Stimulated activated naive CD8-positive, alpha-beta T cell treated with anti-CD3 and anti-CD28 coated beads, Interleukin-15, Interleukin-2, amounts not matched to agents 100 ng/mL and 50 ng/mL, for 24 hours (primary cell): ENCODE measurements at regions not wholly inside any gene's neighbourhood (a gene's known extent, or its start where the extent isn't known, plus 50 kb on each side); places are given as distances from the start of the nearest gene placed in this dataset.

ENCODE experiments used
- H3K27ac Mint-ChIP-seq: one replicate; pipeline ENCODE4 v1.8.0; 2021; ENCODE audit warnings: mild to moderate bottlenecking, mixed read lengths
- H3K27me3 Mint-ChIP-seq: one replicate; pipeline ENCODE4 v1.8.0; 2021; ENCODE audit warnings: mixed read lengths
- H3K36me3 Mint-ChIP-seq: one replicate; pipeline ENCODE4 v1.8.0; 2021; ENCODE audit warnings: low read depth, mixed read lengths
- H3K4me1 Mint-ChIP-seq: one replicate; pipeline ENCODE4 v1.8.0; 2021; ENCODE audit warnings: low read depth, mixed read lengths
- H3K4me3 Mint-ChIP-seq: one replicate; pipeline ENCODE4 v1.8.0; 2021; ENCODE audit warnings: mild to moderate bottlenecking, mixed read lengths
- H3K9me3 Mint-ChIP-seq: one replicate; pipeline ENCODE4 v1.8.0; 2021; ENCODE audit warnings: mixed read lengths

DNA sequence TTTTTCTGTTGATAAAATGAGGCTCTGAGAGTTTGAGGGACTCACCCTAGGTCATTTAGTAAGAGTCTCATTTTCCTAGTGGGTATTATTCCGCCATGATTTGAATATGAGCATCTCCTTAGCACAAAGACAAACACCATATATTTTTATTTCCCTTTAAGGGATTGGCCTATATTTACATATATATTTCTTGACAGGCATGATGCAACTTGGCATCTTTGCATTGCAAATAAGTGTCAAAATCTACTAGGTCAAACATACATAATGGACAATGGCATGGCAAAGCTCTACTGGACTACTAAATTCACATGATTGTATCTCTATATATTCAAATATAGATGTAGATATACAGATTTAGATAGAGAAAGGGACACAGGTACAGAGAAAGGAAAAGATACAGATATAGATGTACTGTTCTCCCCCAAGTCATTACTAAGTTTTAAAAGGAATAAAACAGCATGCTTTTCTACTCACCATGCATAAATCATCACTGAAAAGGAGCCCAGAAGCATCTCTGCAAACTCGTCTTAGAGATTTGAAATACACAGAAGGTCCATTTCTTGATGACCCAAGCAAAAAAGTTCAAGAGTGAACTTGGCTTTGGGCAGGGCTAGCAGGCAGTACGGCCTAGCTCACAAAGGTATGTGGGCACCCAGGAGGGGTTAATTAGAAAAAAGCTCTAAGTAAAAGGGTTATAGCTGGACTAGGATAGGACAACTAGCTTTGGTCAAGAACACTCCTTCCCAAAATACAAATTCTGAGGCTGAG is 495.8 kb downstream of the NTRK3 start:
- Mint-ChIP-seq H3K36me3 (no peaks in the 10 kb centered on the region), H3K27me3 (no peaks in the 10 kb centered on the region), H3K4me1 (peaks cover 13% of the 10 kb centered on the region), H3K9me3 (no peaks in the 10 kb centered on the region), H3K4me3 (no peak overlapping the region), H3K27ac (no peak overlapping the region)

DNA sequence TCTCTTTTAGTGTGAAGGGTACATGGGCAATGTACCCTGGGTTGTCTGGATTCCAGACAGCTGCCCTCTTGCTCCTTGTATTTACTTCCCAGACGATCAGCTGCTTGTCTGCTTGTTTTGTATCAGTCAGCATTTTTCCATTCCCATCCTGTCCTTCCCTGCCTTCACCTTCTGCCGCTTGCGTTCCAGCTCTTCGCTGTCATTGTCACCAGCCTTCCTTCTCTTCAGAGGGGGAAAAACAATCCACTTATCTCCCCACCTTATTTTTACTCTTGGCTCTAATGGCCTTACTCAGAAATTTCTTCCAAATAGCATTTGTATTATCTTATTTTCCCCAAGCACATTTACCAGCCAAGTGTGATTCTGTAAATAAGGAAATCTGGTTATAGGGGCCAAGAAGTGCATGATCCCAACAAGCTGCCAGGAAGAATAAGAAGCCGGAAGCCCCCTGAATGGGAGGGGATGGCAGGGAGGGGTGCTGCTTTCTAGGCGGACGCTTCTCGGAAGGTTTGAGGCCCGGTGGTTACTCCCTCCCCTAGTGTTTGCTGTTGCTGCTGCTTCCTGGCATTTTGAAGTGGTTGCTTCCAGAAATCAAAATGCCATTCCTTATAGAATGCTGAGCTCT is 497.6 kb downstream of the NTRK3 start:
- Mint-ChIP-seq H3K27ac (no peak overlapping the region), H3K27me3 (peaks cover 2% of the 10 kb centered on the region), H3K4me3 (no peak overlapping the region), H3K9me3 (no peaks in the 10 kb centered on the region), H3K36me3 (no peaks in the 10 kb centered on the region), H3K4me1 (peaks cover 13% of the 10 kb centered on the region)

GRCh38 chr15:87757084-87757483 is 499.5 kb downstream of the NTRK3 start:
- Mint-ChIP-seq H3K4me1 (peaks cover 18% of the 10 kb centered on the region), H3K36me3 (no peaks in the 10 kb centered on the region), H3K4me3 (no peak overlapping the region), H3K27ac (no peak overlapping the region), H3K9me3 (no peaks in the 10 kb centered on the region), H3K27me3 (peaks cover 4% of the 10 kb centered on the region)

DNA sequence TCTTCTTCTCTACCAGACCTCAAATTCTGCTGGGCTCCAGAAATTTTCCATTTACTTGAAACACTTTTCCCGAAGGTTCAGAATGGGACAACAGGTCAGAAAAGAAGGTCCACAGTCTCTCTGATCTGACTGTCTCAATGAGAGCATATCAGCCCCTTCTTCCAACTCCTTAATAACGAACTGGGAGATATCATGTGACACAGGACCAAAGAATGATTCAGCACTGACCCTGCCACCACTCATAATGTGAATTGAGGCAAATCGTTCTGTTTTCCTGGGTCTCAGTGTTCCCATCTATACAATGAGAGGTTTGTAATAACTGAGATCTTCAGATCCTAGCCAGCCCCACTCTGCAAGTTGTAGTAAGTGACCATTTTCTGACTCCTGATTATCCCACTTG is 500.5 kb downstream of the NTRK3 start:
- H3K4me3 Mint-ChIP-seq, result no peak overlapping the region
- H3K36me3 Mint-ChIP-seq, result no peaks in the 10 kb centered on the region
- H3K4me1 Mint-ChIP-seq, result peaks cover 11% of the 10 kb centered on the region
- peaks cover 4% of the 10 kb centered on the region for H3K27me3 Mint-ChIP-seq
- H3K9me3 Mint-ChIP-seq, result no peaks in the 10 kb centered on the region
- H3K27ac Mint-ChIP-seq, result no peak overlapping the region

- no peak overlapping the region for H3K4me3 Mint-ChIP-seq
- no peak overlapping the region for H3K27ac Mint-ChIP-seq
- peaks cover 4% of the 10 kb centered on the region for H3K27me3 Mint-ChIP-seq
- H3K4me1 Mint-ChIP-seq, result peaks cover 11% of the 10 kb centered on the region
- no peaks in the 10 kb centered on the region for H3K36me3 Mint-ChIP-seq
- H3K9me3 Mint-ChIP-seq, result no peaks in the 10 kb centered on the region
These were observed 501.3 kb downstream of the NTRK3 start for GRCh38 chr15:87755226-87755625.

DNA sequence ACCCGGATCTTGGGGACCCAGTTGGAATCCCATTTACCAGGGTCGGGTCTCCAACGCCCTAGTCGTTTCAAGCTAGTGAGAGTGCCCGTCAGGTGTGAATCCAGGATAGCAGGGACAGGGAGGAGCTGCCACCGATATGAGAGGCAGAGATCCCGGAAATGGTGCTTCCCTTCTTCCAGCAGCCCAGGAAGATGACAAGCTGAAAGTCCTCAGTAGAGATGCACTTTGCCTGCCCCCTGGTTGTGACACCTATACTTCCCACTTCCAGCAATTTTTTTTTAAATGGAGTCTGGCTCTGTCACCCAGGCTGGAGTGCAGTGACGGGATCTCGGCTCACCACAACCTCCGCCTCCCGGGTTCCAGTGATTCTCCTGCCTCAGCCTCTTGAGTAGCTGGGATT is 503.0 kb downstream of the NTRK3 start:
- H3K4me3 Mint-ChIP-seq, result no peak overlapping the region
- H3K36me3 Mint-ChIP-seq, result no peaks in the 10 kb centered on the region
- H3K4me1 Mint-ChIP-seq, result peaks cover 11% of the 10 kb centered on the region
- no peak overlapping the region for H3K27ac Mint-ChIP-seq
- H3K27me3 Mint-ChIP-seq, result peaks cover 4% of the 10 kb centered on the region
- H3K9me3 Mint-ChIP-seq, result no peaks in the 10 kb centered on the region

- Mint-ChIP-seq H3K36me3 (no peaks in the 10 kb centered on the region), H3K27ac (no peak overlapping the region), H3K4me1 (peaks cover 11% of the 10 kb centered on the region), H3K27me3 (peaks cover 4% of the 10 kb centered on the region), H3K4me3 (no peak overlapping the region), H3K9me3 (no peaks in the 10 kb centered on the region)
These were observed 504.1 kb downstream of the NTRK3 start for GRCh38 chr15:87752250-87752951.

DNA sequence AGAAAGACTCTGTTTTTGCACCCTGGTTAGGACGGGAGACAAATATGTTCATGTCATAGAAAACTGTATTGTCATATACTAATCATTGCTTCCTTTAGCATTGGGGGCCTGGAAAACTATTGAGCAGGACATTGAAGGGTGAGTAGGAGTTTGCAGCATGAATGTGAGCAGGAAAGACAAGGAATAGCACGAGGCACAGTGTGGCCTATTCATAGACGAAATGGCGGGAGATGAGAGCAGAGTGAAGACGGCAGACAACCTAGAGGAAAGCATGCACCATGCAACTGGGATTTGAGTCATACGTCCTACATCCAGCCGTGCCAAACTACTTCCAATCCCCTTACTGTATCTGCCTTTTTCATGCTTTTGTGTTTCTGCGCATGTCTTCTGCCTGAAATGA is 508.1 kb downstream of the NTRK3 start:
- Mint-ChIP-seq H3K27ac (no peak overlapping the region), H3K36me3 (no peaks in the 10 kb centered on the region), H3K27me3 (no peaks in the 10 kb centered on the region), H3K9me3 (no peaks in the 10 kb centered on the region), H3K4me1 (peaks cover 11% of the 10 kb centered on the region), H3K4me3 (no peak overlapping the region)

DNA sequence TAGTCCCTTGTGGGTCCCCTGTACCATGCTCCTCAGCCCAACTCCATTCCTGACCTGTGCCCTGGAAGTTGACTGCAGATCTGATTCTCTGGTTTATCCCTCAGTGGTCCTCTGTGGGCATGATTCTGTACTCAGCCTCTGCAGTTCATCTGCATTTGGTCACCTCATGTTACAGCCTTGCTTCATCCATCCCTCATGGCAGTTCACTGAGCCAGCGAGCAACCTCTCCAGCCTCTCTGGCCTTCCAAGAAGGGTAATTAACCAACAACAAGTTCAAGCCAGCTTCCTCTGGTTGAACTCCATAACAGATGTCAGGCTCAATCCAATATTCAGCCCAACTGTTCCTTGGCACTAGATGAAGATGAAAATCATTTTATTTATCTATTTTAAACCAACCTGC is 509.5 kb downstream of the NTRK3 start:
- no peaks in the 10 kb centered on the region for H3K27me3 Mint-ChIP-seq
- no peaks in the 10 kb centered on the region for H3K9me3 Mint-ChIP-seq
- H3K27ac Mint-ChIP-seq, result no peak overlapping the region
- H3K36me3 Mint-ChIP-seq, result no peaks in the 10 kb centered on the region
- no peak overlapping the region for H3K4me3 Mint-ChIP-seq
- peaks cover 4% of the 10 kb centered on the region for H3K4me1 Mint-ChIP-seq

DNA sequence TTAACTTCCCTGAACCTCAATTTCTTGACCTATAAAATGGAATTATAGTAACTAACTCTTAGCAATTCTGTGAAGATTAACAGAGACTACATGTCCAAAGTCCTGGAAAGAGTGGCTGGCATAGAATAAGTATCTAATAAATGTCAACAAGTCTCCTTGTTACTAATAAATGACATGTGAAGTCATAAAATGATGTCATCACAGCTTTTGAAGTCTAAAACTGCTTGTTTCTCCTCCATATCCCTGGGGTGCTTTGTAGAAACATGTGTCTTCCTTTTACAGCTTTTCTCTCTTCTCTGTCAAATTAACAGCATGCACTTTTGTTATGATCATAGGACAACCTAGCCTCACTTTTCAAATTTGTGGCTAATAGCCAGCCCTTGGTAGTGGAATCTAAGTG is 510.2 kb downstream of the NTRK3 start:
- H3K36me3 Mint-ChIP-seq, result no peaks in the 10 kb centered on the region
- H3K27me3 Mint-ChIP-seq, result no peaks in the 10 kb centered on the region
- H3K9me3 Mint-ChIP-seq, result no peaks in the 10 kb centered on the region
- H3K4me3 Mint-ChIP-seq, result no peak overlapping the region
- no peaks in the 10 kb centered on the region for H3K4me1 Mint-ChIP-seq
- no peak overlapping the region for H3K27ac Mint-ChIP-seq

DNA sequence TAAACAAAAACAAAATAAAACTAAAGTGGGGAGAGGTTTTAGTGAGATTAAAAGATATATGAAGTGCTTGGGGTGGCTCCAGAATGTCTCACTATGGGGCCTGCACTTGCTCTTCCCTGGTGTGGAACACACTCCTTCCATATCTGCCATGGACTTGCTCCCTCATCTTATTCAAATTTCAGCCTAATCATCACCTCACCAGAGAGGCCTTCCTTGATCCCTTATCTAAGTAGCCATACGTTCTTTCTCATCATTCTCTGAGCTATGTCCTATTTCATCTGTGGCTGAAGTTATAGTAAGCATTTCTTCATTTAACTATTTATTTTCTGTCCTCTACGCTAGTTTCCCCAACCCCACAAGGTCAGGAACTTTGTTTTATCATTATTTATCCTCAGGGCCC is 511.7 kb downstream of the NTRK3 start:
- Mint-ChIP-seq H3K27me3 (no peaks in the 10 kb centered on the region), H3K9me3 (no peaks in the 10 kb centered on the region), H3K27ac (no peak overlapping the region), H3K4me1 (no peaks in the 10 kb centered on the region), H3K36me3 (no peaks in the 10 kb centered on the region), H3K4me3 (no peak overlapping the region)

GRCh38 chr15:87743562-87743961 is 513.0 kb downstream of the NTRK3 start:
- no peak overlapping the region for H3K4me3 Mint-ChIP-seq
- no peaks in the 10 kb centered on the region for H3K9me3 Mint-ChIP-seq
- no peaks in the 10 kb centered on the region for H3K4me1 Mint-ChIP-seq
- no peak overlapping the region for H3K27ac Mint-ChIP-seq
- H3K27me3 Mint-ChIP-seq, result no peaks in the 10 kb centered on the region
- no peaks in the 10 kb centered on the region for H3K36me3 Mint-ChIP-seq

GRCh38 chr15:87741350-87741749 is 515.2 kb downstream of the NTRK3 start:
- H3K27ac Mint-ChIP-seq, result no peak overlapping the region
- no peaks in the 10 kb centered on the region for H3K27me3 Mint-ChIP-seq
- no peak overlapping the region for H3K4me3 Mint-ChIP-seq
- H3K4me1 Mint-ChIP-seq, result no peaks in the 10 kb centered on the region
- no peaks in the 10 kb centered on the region for H3K9me3 Mint-ChIP-seq
- no peaks in the 10 kb centered on the region for H3K36me3 Mint-ChIP-seq

DNA sequence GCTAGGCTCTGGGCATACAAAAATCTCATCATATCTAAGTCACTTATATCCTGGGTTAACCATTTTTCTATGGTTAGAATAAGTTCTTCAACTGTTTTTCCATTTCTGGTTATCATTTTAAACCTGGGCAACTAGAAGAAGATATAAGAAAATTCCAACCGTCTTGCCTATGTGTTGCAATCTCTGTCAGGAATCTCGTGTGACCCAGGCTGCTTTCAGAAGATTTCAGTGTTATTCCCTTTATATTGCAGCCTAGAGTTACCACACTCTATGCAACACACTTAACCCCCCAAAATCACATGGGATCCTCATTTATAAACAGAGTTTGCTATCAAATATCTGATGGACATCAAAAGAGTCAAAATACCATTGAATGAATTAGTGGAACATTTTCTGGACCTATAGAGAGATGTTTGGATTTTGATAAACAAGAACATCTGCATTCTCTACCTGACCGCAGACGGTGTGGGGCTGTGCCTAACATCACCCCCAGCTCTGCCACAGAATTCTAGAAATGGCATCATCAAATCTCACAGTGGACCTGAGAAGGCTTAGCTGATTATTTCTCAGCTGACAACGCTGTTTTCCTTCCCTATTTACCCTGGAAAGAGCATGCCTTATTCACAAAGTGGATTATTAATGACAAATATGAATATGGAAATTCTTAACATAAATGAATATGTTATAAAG is 515.7 kb downstream of the NTRK3 start:
- H3K27me3 Mint-ChIP-seq, result no peaks in the 10 kb centered on the region
- no peak overlapping the region for H3K27ac Mint-ChIP-seq
- no peaks in the 10 kb centered on the region for H3K36me3 Mint-ChIP-seq
- no peak overlapping the region for H3K4me3 Mint-ChIP-seq
- H3K9me3 Mint-ChIP-seq, result no peaks in the 10 kb centered on the region
- no peaks in the 10 kb centered on the region for H3K4me1 Mint-ChIP-seq

GRCh38 chr15:87739866-87740265 is 516.7 kb downstream of the NTRK3 start:
- Mint-ChIP-seq H3K4me1 (no peaks in the 10 kb centered on the region), H3K4me3 (no peak overlapping the region), H3K27ac (no peak overlapping the region), H3K36me3 (no peaks in the 10 kb centered on the region), H3K9me3 (no peaks in the 10 kb centered on the region), H3K27me3 (no peaks in the 10 kb centered on the region)
